NCI-H774 (cell line): ENCODE measurements at regions not wholly inside any gene's neighbourhood (a gene's known extent, or its start where the extent isn't known, plus 50 kb on each side); places are given as distances from the start of the nearest gene placed in this dataset.

ENCODE experiments used
- DNase-seq: peaks from one replicate; lab custom pipeline; 2025; lab: John Stamatoyannopoulos, UW

DNA sequence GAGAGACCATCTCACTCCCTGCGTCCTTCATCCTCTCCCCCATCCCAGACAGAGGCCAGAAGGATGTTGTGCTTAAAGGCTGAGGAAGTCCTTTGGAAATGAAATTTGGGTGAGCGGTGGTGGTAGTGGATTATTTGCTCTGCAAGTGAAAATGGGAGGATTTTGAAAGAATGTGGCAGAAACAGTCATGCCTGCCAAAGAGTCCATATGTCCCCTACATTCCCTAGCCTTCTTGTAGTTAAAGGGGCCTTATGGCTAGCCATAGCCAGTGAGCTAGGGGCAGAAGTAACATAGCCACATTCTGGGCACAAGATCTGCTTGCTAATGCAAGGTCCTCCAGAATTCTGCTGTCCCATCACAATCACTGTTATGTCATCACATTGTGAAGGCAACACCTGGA lies 360.2 kb upstream of the TSHZ3 start:
- DNase-seq = no peak

GRCh38 chr19:31715249-31715945 lies 366.2 kb upstream of the TSHZ3 start:
- DNase-seq = no peak

- no peak for DNase-seq
These were observed 367.6 kb upstream of the TSHZ3 start for GRCh38 chr19:31716826-31717225.

DNA sequence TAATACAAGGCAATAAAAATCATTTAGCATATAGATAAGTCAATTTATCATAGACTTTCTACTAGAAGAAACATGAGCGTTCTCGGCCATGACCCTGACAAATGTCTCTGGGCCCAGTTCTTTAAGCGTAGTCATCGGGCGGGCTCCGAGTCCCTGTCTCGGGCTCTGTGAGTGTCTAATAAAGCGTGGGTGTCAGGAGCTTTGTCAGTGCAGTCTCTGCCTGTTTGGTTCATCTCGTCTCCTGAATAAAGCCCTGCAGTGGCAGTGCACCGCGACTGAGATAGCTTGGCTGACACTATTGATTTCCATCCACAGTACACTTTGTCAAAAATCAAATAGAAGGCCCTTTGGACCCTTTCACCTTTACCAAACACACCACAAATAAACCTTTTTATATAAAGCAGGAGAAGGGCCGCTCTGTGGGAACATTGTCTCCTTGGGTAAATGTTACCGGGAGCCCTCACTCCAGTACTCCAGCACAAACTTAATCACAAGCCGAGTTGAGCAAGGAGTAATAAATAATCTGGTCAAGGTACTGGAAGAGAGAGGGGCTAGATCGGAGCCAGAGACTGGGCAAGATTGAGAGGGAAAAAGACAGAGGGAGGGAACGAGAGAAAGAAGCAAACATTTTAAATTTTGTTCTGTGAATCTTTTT lies 368.2 kb upstream of the TSHZ3 start:
- no peak for DNase-seq

- no peak for DNase-seq
These were observed 368.8 kb upstream of the TSHZ3 start for GRCh38 chr19:31718032-31718431.

- DNase-seq = no peak
These were observed 369.7 kb upstream of the TSHZ3 start for GRCh38 chr19:31718898-31719297.

GRCh38 chr19:31723101-31723500 lies 373.9 kb upstream of the TSHZ3 start:
- no peak for DNase-seq

- DNase-seq = no peak
These were observed 375.8 kb upstream of the TSHZ3 start for GRCh38 chr19:31725051-31725450.

DNA sequence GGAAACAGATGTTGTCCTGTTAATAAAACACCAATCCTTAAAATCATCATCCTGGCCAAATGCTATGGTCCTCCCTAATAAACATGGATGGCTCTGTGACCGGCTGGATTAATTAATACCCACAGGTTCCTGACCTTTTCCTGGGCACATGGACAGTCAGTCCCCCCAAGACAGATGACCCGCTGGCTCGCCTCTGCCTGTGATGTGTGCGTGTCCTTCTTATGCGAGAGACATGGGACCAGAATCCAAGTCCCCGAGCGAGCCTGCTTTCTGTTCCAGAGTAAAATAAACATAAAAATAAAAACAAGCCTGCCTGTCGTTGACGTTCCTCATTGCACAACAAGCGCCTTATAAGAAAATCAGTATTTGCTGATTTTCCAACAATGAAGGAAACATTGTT lies 378.3 kb upstream of the TSHZ3 start:
- no peak for DNase-seq

GRCh38 chr19:31730270-31730669 lies 381.0 kb upstream of the TSHZ3 start:
- DNase-seq = no peak

DNA sequence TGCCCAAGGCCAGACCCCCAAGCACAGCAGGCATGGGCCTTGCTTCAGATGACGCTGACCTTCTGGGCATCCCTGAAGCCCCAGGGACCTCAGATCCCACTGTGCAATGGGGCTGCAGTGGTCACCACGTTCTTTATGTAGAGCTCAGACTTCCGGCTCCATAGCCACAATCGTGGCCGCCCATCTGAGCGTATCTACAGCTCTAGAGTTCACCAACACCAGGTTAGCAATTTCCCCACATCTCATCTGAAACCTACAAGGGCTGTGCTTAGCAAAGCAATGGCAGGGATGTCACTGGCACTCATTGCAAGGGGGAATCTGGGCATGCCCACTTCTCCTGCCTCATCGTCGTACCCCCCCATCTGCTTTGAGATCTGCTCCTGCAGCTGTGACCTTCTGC lies 384.4 kb upstream of the TSHZ3 start:
- DNase-seq = no peak

- no peak for DNase-seq
These were observed 393.0 kb upstream of the TSHZ3 start for GRCh38 chr19:31742249-31742648.

- no peak for DNase-seq
These were observed 396.5 kb upstream of the TSHZ3 start for GRCh38 chr19:31745731-31746130.

GRCh38 chr19:31749231-31749630 lies 400.0 kb upstream of the TSHZ3 start:
- DNase-seq = no peak

DNA sequence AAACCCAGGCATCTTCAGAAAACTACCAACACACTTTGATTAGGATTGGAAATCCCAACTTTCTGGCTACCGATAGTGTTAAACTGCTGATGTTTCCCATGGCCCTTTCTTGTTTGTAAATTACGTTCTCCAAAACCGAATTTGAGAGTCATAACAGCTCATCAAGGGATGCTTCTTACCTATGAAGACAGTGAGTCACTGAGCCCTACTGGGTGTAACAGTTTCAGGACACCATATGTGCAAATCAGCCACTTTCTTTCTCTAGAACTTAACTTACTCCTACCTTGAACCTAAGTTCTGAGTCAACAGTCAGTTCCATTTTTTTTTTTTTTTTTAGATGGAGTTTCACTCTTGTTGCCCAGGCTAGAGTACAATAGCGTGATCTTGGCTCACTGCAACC lies 410.1 kb upstream of the TSHZ3 start:
- no peak for DNase-seq

- no peak for DNase-seq
These were observed 412.2 kb upstream of the TSHZ3 start for GRCh38 chr19:31761281-31761913.

DNA sequence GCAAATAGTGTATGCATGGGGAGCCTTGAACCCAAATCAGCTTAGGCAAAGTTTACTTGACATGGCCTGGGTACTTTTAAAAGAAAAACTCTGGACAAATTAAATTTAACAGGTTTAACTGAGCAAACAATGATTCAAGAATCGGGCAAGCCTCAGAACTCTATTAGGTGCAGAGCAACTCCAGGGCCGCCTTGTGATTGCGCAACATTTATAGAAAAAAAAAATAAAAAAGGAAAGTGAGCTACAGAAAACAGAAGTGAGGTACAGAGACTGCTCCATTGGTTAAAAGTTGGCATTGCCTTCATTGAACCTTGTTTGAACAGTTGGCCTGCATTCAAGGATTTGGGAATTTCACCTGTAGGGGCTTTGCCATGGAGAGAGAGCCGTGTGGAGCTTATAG lies 421.0 kb upstream of the TSHZ3 start:
- no peak for DNase-seq

GRCh38 chr19:31772915-31773314 lies 423.7 kb upstream of the TSHZ3 start:
- no peak for DNase-seq

GRCh38 chr19:31781542-31781941 lies 432.3 kb upstream of the TSHZ3 start:
- DNase-seq = no peak

DNA sequence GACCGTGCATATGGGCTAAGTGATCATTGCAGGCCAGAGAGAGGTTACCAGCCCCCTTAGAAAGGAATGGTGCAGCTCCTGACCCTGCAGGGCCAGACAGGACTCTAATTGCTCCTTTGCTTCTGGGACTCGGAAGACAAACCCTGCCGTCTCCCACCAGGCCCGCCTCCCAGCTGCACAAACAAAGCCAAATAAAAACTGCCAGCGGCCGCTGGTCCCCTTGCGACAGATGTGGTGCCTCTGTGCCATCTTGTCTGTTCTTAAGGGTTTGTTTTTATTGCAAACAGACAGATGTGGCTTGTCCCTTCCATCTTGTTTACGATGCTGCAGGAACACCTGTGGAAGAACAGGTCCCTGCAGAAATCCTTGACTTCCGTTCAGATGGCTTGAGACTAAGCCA lies 434.4 kb upstream of the TSHZ3 start:
- no peak for DNase-seq

DNA sequence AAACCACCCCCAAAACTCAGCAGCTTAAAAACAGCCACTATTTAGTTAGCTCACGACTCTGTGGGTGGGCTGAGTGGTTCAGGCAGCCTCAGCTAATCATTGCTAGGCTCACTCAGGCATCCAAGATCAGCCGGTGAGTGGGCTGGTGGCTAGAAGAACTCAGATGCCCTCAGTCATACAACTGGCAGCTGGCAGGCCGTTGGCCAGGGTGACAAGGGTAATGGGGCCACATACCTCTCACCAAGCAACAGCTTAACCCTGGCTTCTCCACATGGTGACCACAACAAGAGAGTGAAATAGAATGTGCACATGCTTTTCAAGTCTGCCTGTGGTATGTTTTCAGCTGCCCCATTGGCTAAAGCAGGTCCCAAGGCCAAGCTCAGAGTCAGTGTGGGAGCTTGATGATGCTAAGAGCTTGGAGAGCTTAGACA lies 435.4 kb upstream of the TSHZ3 start:
- no peak for DNase-seq

- DNase-seq = no peak
These were observed 452.4 kb upstream of the TSHZ3 start for GRCh38 chr19:31801611-31802010.

DNA sequence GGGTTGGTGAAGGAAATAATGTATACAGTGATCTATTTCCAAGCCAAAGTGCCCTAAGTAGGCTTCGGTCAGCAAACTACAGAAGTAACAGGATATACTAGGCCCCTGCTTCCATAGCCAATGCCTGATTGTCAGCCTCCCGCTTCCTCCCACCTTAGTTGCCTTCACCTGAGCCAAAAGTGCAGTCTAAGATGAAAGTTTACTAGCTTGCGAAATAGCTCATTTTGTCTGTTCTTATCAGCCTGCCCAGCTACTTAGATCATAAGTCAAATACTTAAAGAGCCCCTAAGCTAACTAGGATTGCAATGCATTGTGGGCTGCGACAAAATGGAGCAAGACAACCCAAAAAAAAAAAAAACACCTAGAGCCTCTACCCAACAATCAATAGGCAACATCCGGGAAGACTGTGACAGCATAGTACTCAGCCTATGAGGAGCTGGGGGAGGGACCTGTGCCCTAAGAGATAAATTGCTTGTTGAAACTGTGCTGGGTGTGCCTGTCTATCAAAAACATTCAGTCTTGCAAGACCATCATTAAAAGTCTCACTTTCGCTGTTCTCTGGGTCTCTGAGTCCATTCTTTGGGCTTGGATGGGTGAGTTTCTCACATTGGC lies 454.7 kb upstream of the TSHZ3 start:
- DNase-seq = no peak
